OCI-LY3 (cell line): ENCODE measurements at regions not wholly inside any gene's neighbourhood (a gene's known extent, or its start where the extent isn't known, plus 50 kb on each side); places are given as distances from the start of the nearest gene placed in this dataset.

Experiments used
- H2AFZ ChIP-seq: fragments of 200-600, 300-600 bp; shearing (Covaris generic); 2 replicates; pipeline ENCODE4 v1.6.0; 2014; ENCODE audit warnings: antibody characterized with exemption, low read depth, low read length
- H3K27ac ChIP-seq: fragments of 200-600, 300-600 bp; sonication (generic); 2 replicates; pipeline ENCODE4 v1.5.1; 2014; ENCODE audit warnings: mild to moderate bottlenecking, low read length, moderate library complexity, mixed read lengths
- H3K27me3 ChIP-seq: fragments of 200-600, 300-600 bp; sonication (generic); 2 replicates; pipeline ENCODE4 v1.6.1; 2014; ENCODE audit warnings: low read depth, low read length, mixed read lengths
- H3K36me3 ChIP-seq: fragments of 200-600, 300-600 bp; sonication (generic); replicated peaks from 2 replicates; pipeline ENCODE3; 2014; ENCODE audit warnings: low read depth, low read length, mixed read lengths
- H3K4me1 ChIP-seq: fragments of 300-600, 200-600 bp; sonication (generic); 2 replicates; pipeline ENCODE4 v1.6.1; 2014; ENCODE audit warnings: low read length, mixed read lengths
- H3K4me2 ChIP-seq: fragments of 200-600, 300-600 bp; sonication (generic); 2 replicates; pipeline ENCODE4 v1.6.1; 2014; ENCODE audit warnings: low read length, mixed read lengths
- H3K4me3 ChIP-seq: fragments of 300-600, 200-600 bp; sonication (generic); 2 replicates; pipeline ENCODE4 v1.5.1; 2014; ENCODE audit warnings: antibody characterized with exemption, mild to moderate bottlenecking, low read length, moderate library complexity
- H3K79me2 ChIP-seq: fragments of 300-600, 200-600 bp; shearing (Covaris generic); 2 replicates; pipeline ENCODE4 v1.6.1; 2014; ENCODE audit warnings: mild to moderate bottlenecking, low read length, mixed read lengths
- H3K9ac ChIP-seq: fragments of 300-600, 200-600 bp; shearing (Covaris generic); 2 replicates; pipeline ENCODE4 v1.6.0; 2014; ENCODE audit warnings: mild to moderate bottlenecking, low read length, moderate library complexity
- H3K9me3 ChIP-seq: fragments of 200-600, 300-600 bp; shearing (Covaris generic); 2 replicates; pipeline ENCODE4 v1.6.1; 2014; ENCODE audit warnings: low read length, mixed read lengths; ENCODE audit not compliant: insufficient read depth
- H4K20me1 ChIP-seq: fragments of 200-600, 300-600 bp; sonication (generic); 2 replicates; pipeline ENCODE4 v1.6.1; 2016; ENCODE audit warnings: low read length, mixed read lengths; ENCODE audit not compliant: insufficient read depth
- EZH2phosphoT487 ChIP-seq: fragments of 200-600 bp; shearing (Covaris generic); IDR thresholded peaks from 2 replicates; pipeline ENCODE4 v1.6.1; 2018; ENCODE audit warnings: antibody characterized with exemption, mixed run types, low read depth
- TF ChIP-seq, protein P1 (sequence below): fragments of 200-600, 300-600 bp; sonication (generic); IDR thresholded peaks from 2 replicates; pipeline ENCODE4 v1.5.1; 2014; ENCODE audit warnings: antibody characterized with exemption, low read length, low read depth

DNA sequence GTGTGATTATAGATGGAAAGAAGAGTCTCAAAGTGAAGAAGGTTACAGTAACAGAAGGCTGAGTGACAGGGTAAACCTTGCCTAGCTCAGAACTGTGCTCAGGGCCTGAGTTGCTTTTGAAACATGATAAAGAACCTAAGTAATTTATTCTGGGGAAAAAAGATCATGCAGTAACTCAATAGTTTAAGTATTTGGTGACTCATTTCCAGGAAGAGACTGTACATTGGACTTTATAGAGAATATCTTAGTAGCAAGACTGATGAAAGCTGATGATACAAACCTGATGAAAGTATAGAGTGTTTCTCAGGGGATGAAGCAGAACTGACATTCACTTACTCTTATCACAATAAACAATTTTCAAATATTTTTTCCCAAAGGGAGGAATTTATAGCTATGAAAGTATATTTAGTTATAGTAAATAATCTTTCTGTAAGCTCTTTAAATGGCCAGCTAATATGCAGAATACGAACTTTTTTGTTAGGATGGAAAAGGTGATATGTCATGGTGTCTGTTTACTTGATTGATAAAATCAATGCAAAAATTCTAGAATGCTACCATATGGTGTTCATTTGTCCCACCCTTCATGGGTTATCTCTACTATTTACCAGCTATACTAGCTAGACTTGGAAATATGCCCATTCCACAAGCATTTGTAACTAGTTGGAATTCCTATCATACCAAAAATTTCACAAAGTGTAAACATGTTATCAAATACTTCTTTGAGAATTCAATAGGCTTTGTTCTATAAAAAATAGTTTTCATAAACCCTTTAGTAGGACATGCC, 1265.5 kb upstream of the ACVR2A start:
- Histone ChIP-seq H3K4me3 (no peak overlapping the region), H3K27ac (no peak overlapping the region), H4K20me1 (no peaks in the 10 kb centered on the region), H2AFZ (no peak overlapping the region), H3K27me3 (no peaks in the 10 kb centered on the region), H3K79me2 (no peaks in the 10 kb centered on the region), H3K4me1 (no peaks in the 10 kb centered on the region), H3K9me3 (no peaks in the 10 kb centered on the region), H3K9ac (no peak overlapping the region), H3K4me2 (no peak overlapping the region), H3K36me3 (no peaks in the 10 kb centered on the region)
- TF ChIP-seq, protein P1, sequence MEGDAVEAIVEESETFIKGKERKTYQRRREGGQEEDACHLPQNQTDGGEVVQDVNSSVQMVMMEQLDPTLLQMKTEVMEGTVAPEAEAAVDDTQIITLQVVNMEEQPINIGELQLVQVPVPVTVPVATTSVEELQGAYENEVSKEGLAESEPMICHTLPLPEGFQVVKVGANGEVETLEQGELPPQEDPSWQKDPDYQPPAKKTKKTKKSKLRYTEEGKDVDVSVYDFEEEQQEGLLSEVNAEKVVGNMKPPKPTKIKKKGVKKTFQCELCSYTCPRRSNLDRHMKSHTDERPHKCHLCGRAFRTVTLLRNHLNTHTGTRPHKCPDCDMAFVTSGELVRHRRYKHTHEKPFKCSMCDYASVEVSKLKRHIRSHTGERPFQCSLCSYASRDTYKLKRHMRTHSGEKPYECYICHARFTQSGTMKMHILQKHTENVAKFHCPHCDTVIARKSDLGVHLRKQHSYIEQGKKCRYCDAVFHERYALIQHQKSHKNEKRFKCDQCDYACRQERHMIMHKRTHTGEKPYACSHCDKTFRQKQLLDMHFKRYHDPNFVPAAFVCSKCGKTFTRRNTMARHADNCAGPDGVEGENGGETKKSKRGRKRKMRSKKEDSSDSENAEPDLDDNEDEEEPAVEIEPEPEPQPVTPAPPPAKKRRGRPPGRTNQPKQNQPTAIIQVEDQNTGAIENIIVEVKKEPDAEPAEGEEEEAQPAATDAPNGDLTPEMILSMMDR = no peak
- no peak for TF ChIP-seq EZH2phosphoT487

DNA sequence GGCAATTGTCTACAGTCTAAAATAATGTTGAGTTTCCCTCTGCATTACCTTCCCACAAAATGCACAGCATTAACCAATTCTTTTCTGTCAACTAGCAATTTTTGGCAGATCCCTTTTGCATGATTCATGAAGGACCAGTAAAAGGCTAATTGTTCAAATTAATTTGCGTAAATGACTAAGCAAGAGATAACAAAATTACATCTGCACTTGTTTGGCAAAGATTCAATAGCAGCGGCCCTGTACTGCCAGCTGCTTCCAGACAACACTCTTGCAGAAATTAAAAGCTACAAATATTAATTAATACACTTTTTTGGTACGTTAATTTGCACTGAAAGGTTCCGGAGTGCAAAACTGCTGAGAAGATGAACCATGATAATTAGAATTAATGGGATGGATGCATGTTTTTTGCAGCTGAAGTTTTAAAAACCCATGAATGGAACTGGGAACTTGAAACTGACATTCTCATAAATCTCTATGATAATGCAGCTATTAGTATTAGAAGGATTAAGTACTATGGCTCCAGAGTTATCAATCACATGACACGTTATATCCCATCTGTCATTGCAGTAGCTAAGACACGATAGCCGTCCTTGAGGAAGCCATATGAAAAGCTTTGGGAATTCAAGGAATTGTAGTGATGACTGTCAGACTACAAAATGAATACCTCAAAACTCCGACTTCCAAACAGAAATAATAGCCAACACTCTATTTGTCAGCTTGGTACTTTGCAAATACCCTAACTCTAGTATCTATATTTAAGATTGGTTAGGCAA, 1268.3 kb upstream of the ACVR2A start:
- Histone ChIP-seq H3K9ac (no peak overlapping the region), H3K27me3 (no peaks in the 10 kb centered on the region), H2AFZ (no peak overlapping the region), H3K36me3 (no peaks in the 10 kb centered on the region), H3K4me2 (no peak overlapping the region), H3K9me3 (no peaks in the 10 kb centered on the region), H3K27ac (no peak overlapping the region), H3K4me1 (no peaks in the 10 kb centered on the region), H3K79me2 (no peaks in the 10 kb centered on the region), H3K4me3 (no peak overlapping the region), H4K20me1 (no peaks in the 10 kb centered on the region)
- TF ChIP-seq, protein P1 = no peak
- no peak for TF ChIP-seq EZH2phosphoT487

DNA sequence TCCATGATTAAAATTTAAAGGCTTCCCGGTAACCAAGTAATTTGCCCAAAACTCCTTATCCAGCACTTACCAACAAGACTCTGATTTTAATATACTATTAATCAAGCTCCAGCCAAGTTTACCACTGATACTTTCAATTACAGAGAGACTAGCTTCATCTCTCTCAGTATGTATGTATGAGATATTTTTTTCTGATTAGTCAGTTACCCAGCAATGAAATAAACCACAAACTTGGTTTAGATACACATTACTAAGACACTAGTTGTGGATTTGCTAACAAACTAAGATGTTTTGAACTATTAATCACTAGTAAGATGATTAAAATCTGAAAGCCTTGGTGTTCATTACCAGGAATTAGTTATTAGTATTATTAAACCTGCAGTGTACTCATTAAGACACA, 1272.2 kb upstream of the ACVR2A start:
- TF ChIP-seq, protein P1 = no peak
- TF ChIP-seq EZH2phosphoT487 = no peak
- Histone ChIP-seq H3K4me3 (no peak overlapping the region), H3K9me3 (no peaks in the 10 kb centered on the region), H3K9ac (no peak overlapping the region), H3K27ac (no peak overlapping the region), H3K4me1 (no peaks in the 10 kb centered on the region), H2AFZ (no peak overlapping the region), H3K4me2 (no peak overlapping the region), H3K79me2 (no peaks in the 10 kb centered on the region), H4K20me1 (no peaks in the 10 kb centered on the region), H3K27me3 (no peaks in the 10 kb centered on the region), H3K36me3 (no peaks in the 10 kb centered on the region)

DNA sequence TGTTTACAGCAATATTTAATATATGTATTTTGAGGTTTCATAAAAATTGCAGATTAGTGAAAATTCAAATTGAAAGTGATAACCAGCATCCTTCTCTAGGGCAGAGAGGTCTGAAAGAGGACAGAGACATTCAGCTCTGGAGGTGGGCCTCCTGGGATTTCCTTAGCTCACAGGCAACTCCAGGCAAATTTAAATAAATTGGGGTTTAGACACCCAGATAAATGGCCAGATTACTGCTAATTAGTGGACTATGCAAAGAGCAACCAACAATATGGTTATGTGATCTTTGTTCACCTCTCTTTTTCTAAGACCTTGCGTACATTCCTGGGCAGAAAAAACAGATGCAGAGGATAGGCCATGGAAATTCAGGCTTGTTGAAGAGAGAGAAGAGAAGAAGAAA, 1282.8 kb upstream of the ACVR2A start:
- Histone ChIP-seq H3K4me2 (no peak overlapping the region), H3K79me2 (no peaks in the 10 kb centered on the region), H3K27ac (no peak overlapping the region), H3K4me1 (no peaks in the 10 kb centered on the region), H3K4me3 (no peak overlapping the region), H3K9ac (no peak overlapping the region), H2AFZ (no peak overlapping the region), H3K36me3 (no peaks in the 10 kb centered on the region), H3K27me3 (no peaks in the 10 kb centered on the region), H4K20me1 (no peaks in the 10 kb centered on the region), H3K9me3 (no peaks in the 10 kb centered on the region)
- TF ChIP-seq, protein P1 = no peak
- no peak for TF ChIP-seq EZH2phosphoT487
